GM12874 (cell line): ENCODE measurements at regions not wholly inside any gene's neighbourhood (a gene's known extent, or its start where the extent isn't known, plus 50 kb on each side); places are given as distances from the start of the nearest gene placed in this dataset.

Experiments used
- CTCF ChIP-seq: IDR thresholded peaks from 2 replicates; pipeline ENCODE4 v1.5.1; 2011; ENCODE audit warnings: low read depth, mild to moderate bottlenecking, control low read depth, low read length, moderate library complexity; ENCODE audit not compliant: insufficient read depth

DNA sequence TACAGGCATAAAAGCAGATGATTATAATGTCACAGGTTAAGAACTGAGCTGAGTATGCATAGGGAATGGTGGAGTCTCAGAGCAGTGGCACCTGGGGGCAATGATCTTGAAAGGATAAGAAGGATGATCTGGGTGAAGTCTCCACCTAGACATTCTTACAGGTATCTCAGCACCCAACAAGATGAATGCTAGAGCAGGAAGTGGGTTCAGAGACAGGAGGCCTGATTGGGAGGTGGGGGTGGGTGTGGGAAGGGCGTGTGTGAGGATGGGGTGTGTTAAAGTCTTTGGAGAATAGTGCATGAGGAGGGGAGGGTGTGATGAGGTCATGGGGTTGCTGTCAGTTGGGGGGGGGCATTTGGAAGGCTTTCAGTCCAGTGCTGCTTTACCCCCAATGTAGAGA is 78.8 kb upstream of the UPP2 start:
- no peak for TF ChIP-seq CTCF

- no peak for TF ChIP-seq CTCF
Observed at GRCh38 chr2:158021226-158021625, 80.5 kb upstream of the UPP2 start.

DNA sequence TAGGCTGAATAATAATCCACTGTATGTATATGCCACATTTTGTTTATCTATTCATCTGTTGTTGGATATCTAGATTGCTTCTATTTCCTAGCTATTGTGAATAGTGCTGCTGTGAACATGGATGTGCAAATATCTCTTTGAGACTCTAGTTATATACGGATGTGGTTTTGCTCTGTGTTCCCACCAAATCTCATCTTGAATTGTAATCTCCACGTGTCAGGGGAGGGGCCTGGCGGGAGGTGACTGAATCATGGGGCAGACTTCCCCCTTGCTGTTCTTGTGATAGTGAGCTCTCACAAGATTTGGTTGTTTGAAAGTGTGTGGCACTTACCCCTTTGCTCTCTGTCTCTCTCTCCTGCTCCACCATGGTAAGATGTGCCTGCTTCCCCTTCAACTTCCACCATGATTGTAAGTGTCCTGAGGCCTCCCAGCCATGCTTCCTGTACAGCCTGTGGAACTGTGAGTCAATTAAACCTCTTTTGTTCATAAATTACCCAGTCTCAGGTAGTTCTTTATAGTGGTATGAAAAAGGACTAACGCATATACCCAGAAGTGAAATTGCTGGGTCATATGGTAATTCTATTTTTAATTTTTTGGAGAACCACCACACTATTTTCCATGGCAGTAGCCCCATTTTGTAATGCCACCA is 86.1 kb upstream of the UPP2 start:
- TF ChIP-seq CTCF = no peak

- TF ChIP-seq CTCF = no peak
Observed at GRCh38 chr2:158013891-158014290, 87.8 kb upstream of the UPP2 start.

GRCh38 chr2:158011055-158011771 is 90.5 kb upstream of the UPP2 start:
- TF ChIP-seq CTCF = no peak

DNA sequence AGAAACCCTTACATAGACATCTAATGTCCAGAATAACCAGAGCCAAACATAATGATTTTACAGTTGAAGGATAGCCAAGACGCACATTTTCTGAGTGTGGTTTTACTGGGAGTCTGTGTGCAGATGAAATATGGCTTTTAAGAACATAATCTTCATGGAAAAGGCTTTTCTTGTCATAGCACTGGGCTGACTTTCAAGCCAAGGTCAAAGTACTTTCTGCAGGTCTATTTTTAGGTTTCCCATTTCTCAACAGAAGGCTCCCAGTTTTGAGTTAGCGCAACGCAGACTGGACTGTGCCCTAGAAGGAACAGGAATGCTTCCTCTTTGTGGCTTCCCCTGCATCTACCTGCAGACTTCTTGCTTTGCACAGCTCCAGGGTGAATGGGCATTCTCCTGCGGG is 92.3 kb upstream of the UPP2 start:
- TF ChIP-seq CTCF = no peak

GRCh38 chr2:158006961-158007719 is 94.5 kb upstream of the UPP2 start:
- TF ChIP-seq CTCF = no peak
